Sigmoid colon (tissue), 6 donors: ENCODE measurements at regions not wholly inside any gene's neighbourhood (a gene's known extent, or its start where the extent isn't known, plus 50 kb on each side); places are given as distances from the start of the nearest gene placed in this dataset.
A peak's percentile ranks its signal among the peaks of the same experiment; 100 is the strongest.

Source experiments
- DNase-seq: peaks from one replicate; pipeline ENCODE4 v3.0.0-alpha.2; 2019
- H3K27ac ChIP-seq, 4 donors: fragments of 200-600 bp; sonication (generic); one replicate each; pipeline ENCODE4 v1.5.1; 2016 to 2019; ENCODE audit warnings: mild to moderate bottlenecking in 1 of 4
- H3K27me3 ChIP-seq, 3 donors: fragments of 200-600 bp; sonication (generic); one replicate each; pipeline ENCODE4 v1.5.1; 2019; ENCODE audit warnings: mild to moderate bottlenecking in 1 of 3
- H3K36me3 ChIP-seq, 4 donors: fragments of 200-600 bp; sonication (generic); one replicate each; pipeline ENCODE4 v1.5.1; 2016 to 2019
- H3K4me1 ChIP-seq, 4 donors: fragments of 200-600 bp; sonication (generic); one replicate each; pipeline ENCODE4 v1.5.1; 2017 to 2019
- H3K4me3 ChIP-seq, 4 donors: fragments of 200-600 bp; sonication (generic); one replicate each; pipeline ENCODE4 v1.5.1; 2017 to 2019; ENCODE audit warnings: mild to moderate bottlenecking in 2 of 4, moderate library complexity in 1 of 4
- H3K9me3 ChIP-seq, 4 donors: fragments of 200-600 bp in 3 of 4; sonication (generic) in 3 of 4; one replicate each; pipeline versions ENCODE4 v1.5.1 to v1.6.1; 2013 to 2019
- CTCF ChIP-seq, 4 experiments: fragments of 450-650 bp in 3 of 4; fragments of 200-600 bp in 1 of 4; IDR thresholded peaks; one replicate each; pipeline ENCODE4 v1.5.1; 2016 to 2019; ENCODE audit warnings: antibody characterized with exemption in 4 of 4, mild to moderate bottlenecking in 3 of 4, moderate library complexity in 2 of 4
- EP300 ChIP-seq, 4 donors: sonication (generic); formaldehyde crosslinking; IDR thresholded peaks; one replicate each; pipeline ENCODE4 v1.6.1; 2017; ENCODE audit warnings: antibody characterized with exemption in 4 of 4
- POLR2A ChIP-seq, 2 donors: fragments of 450-650 bp; IDR thresholded peaks; one replicate each; pipeline ENCODE4 v1.6.1; 2016; ENCODE audit warnings: antibody characterized with exemption in 2 of 2, mild to moderate bottlenecking in 2 of 2, moderate library complexity in 2 of 2
- POLR2AphosphoS5 ChIP-seq, 4 donors: sonication (generic); formaldehyde crosslinking; IDR thresholded peaks; one replicate each; pipeline ENCODE4 v1.6.1; 2017; ENCODE audit warnings: antibody characterized with exemption in 4 of 4
- WGBS, 2 donors: extraction: QIAGEN DNeasy Blood & Tissue Kit; methylation state at CpG; one replicate each; pipeline ENCODE4 v1.1.7; 2013; 5-methylcytosine and 5-hydroxymethylcytosine counted together
- intact Hi-C: fragments of 100-400 bp; cut with DNase I; formaldehyde crosslinking; loops from one replicate; pipeline ENCODE4 v1.15.1; 2023
- donor health status: healthy with polysubstance abuse.
- donor health status: healthy.

- Histone ChIP-seq H3K27me3 (no peaks in the 10 kb centered on the region), H3K9me3 (no peaks in the 10 kb centered on the region), H3K36me3 (no peaks in the 10 kb centered on the region), H3K4me3 (peak overlapping the region in 2 of 4 donors; percentile 8 to 16), H3K4me1 (peaks cover 0 to 18% (median 16%) of the 10 kb centered on the region in 4 donors), H3K27ac (peak overlapping the region; percentile 49 to 74 (median 62))
- peak; percentile 72 for DNase-seq
- intact Hi-C loops: no loop called here
- WGBS, 2 donors: 54 to 66% methylated on average over 3 of the region's 3 CpGs
- TF ChIP-seq POLR2A (IDR thresholded peaks at IDR 0.05) (no peak), EP300 (IDR thresholded peaks at IDR 0.05) (no peak), POLR2AphosphoS5 (IDR thresholded peaks at IDR 0.05) (peak in 1 of 4 donors; percentile 29), CTCF (IDR thresholded peaks at IDR 0.05) (no peak)
Measured at GRCh38 chr13:74325106-74325505, 190.9 kb upstream of the KLF12 start.

DNA sequence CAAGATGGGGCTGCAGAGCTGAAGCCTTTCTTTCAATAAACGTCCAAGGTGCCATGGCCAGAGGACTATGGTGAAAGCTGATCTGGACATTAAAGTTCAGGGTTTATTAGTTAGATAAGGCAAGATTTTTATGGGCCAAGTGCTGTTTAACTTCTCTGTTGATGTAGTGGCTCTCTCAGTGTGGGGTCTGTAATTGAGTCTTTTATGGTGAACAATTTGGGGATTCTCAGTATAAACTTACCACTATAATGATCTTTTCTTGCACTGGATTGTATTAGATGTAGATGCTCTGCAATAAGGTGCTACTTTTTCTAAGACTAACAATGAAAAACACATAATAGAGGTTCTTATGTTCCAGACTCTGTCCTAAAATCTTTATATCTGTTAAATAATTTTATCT is 190.1 kb upstream of the KLF12 start:
- no peak for DNase-seq
- intact Hi-C loops: no loop called here
- no peak for TF ChIP-seq CTCF (IDR thresholded peaks at IDR 0.05)
- TF ChIP-seq POLR2AphosphoS5 (IDR thresholded peaks at IDR 0.05): no peak
- TF ChIP-seq EP300 (IDR thresholded peaks at IDR 0.05): no peak
- TF ChIP-seq POLR2A (IDR thresholded peaks at IDR 0.05): no peak
- Histone ChIP-seq H3K4me1 (peaks cover 0 to 18% (median 16%) of the 10 kb centered on the region in 4 donors), H3K27ac (peak overlapping the region in 2 of 4 donors; percentile 59 to 65), H3K27me3 (no peaks in the 10 kb centered on the region), H3K9me3 (no peaks in the 10 kb centered on the region), H3K36me3 (no peaks in the 10 kb centered on the region), H3K4me3 (no peak overlapping the region)
- 30 to 63% methylated on average over 1 of the region's 1 CpG for WGBS, 2 donors

- Histone ChIP-seq H3K27ac (no peak overlapping the region), H3K9me3 (no peaks in the 10 kb centered on the region), H3K4me3 (no peak overlapping the region), H3K27me3 (no peaks in the 10 kb centered on the region), H3K36me3 (no peaks in the 10 kb centered on the region), H3K4me1 (peaks cover 0 to 18% (median 16%) of the 10 kb centered on the region in 4 donors)
- DNase-seq: no peak
- WGBS, 2 donors: 90 to 95% methylated on average over 2 of the region's 2 CpGs
- intact Hi-C loops: no loop called here
- no peak for TF ChIP-seq EP300 (IDR thresholded peaks at IDR 0.05)
- no peak for TF ChIP-seq POLR2A (IDR thresholded peaks at IDR 0.05)
- no peak for TF ChIP-seq CTCF (IDR thresholded peaks at IDR 0.05)
- TF ChIP-seq POLR2AphosphoS5 (IDR thresholded peaks at IDR 0.05): no peak
Measured at GRCh38 chr13:74322562-74322961, 188.4 kb upstream of the KLF12 start.

DNA sequence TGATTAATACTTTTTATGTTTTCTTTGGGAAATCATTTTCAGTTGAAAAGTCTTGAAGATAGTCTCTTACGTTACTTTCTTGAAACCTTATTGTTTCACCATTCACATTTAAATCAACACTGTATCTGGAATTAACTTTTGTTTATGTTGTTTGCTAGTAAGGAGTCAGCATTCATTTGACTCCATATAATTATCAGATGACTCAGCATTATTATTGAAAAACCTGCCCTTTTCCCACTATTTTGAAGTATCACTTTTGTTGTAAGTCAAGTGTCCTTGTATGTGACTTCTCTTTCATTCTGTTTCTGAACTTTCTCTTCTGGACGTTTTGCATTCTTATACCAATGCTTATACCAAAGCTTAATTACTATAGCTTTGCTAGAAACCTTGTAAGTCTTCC is 186.1 kb upstream of the KLF12 start:
- DNase-seq: no peak
- H3K9me3 ChIP-seq: no peaks in the 10 kb centered on the region
- H3K36me3 ChIP-seq: no peaks in the 10 kb centered on the region
- WGBS, 2 donors: 69 to 77% methylated on average over 2 of the region's 2 CpGs
- no peaks in the 10 kb centered on the region for H3K27me3 ChIP-seq
- no peak overlapping the region for H3K27ac ChIP-seq
- peaks cover 0 to 18% (median 11%) of the 10 kb centered on the region in 4 donors for H3K4me1 ChIP-seq
- intact Hi-C loops: no loop called here
- no peak for TF ChIP-seq POLR2A (IDR thresholded peaks at IDR 0.05)
- no peak for TF ChIP-seq CTCF (IDR thresholded peaks at IDR 0.05)
- no peak for TF ChIP-seq POLR2AphosphoS5 (IDR thresholded peaks at IDR 0.05)
- TF ChIP-seq EP300 (IDR thresholded peaks at IDR 0.05): no peak
- H3K4me3 ChIP-seq: no peak overlapping the region

DNA sequence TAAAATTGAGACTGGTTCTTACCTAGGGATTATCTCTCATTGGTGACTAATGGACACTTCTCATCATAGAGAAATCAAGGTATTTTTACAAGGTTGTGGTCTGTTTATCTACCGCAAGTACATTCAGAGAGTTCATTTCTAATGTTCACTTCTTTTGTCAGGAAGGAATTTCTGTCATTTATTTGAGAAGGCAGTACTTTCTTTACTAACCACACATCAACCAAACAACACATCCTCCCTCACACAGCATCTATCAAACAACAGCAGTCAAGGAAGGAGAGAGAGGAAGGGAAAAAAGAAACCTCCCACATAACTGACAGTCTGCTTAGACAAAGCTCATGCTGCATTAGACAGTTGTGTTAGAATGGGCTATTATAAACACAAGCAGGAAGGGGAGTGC is 182.3 kb upstream of the KLF12 start:
- Histone ChIP-seq H3K9me3 (no peaks in the 10 kb centered on the region), H3K4me1 (peaks cover 0 to 6% (median 0%) of the 10 kb centered on the region in 4 donors), H3K36me3 (no peaks in the 10 kb centered on the region), H3K27me3 (no peaks in the 10 kb centered on the region), H3K27ac (no peak overlapping the region), H3K4me3 (no peak overlapping the region)
- intact Hi-C loops: no loop called here
- WGBS, 2 donors: 49 to 80% methylated on average over 1 of the region's 1 CpG
- TF ChIP-seq POLR2A (IDR thresholded peaks at IDR 0.05): no peak
- TF ChIP-seq EP300 (IDR thresholded peaks at IDR 0.05): no peak
- no peak for TF ChIP-seq POLR2AphosphoS5 (IDR thresholded peaks at IDR 0.05)
- TF ChIP-seq CTCF (IDR thresholded peaks at IDR 0.05): no peak
- no peak for DNase-seq
